ENCODE measurements at regions not wholly inside any gene's neighbourhood (a gene's known extent, or its start where the extent isn't known, plus 50 kb on each side); places are given as distances from the start of the nearest gene placed in this dataset.

DNA sequence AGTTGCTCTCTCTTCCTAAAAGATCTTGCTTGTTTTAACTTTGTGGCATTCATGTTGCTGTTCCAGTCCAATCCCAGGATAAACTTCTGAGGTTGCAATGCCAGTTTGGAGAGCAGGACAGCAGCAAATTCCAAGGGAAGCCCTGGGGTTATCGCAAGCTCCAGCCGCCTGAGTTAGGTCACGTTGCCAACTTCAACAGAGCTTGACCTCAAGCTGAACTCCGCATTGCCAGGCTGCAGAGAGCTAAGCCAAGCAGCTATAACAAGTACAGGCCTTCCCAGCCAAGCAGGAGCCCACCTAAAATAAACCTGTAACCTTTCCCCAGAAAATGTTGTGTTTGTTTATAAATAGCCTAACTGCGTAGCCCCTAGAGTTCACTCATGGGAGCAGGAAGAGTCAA is 138.9 kb upstream of the LYZL1 start:
- TF ChIP-seq CTCF (conservative IDR thresholded peaks at IDR 0.05) (no peak), ZFX (IDR thresholded peaks at IDR 0.05) (no peak)
